ENCODE measurements at regions not wholly inside any gene's neighbourhood (a gene's known extent, or its start where the extent isn't known, plus 50 kb on each side); places are given as distances from the start of the nearest gene placed in this dataset.

- H3K9ac ChIP-seq (ENCODE audit: insufficient read depth in 1 of 2, low read depth in 2 of 2, low read length in 2 of 2) = no peak overlapping the region
- H3K9me3 ChIP-seq (replicated peaks; ENCODE audit: control insufficient read depth, insufficient read depth, low read depth, low read length) = no peaks in the 10 kb centered on the region
- ATAC-seq (no peak), DNase-seq (ENCODE audit: extremely low read depth in 1 of 4, low spot score in 3 of 4) (no peak), FAIRE-seq (no peak)
- no peaks in the 10 kb centered on the region for H3K36me3 ChIP-seq (ENCODE audit: control insufficient read depth, insufficient read depth, low read length)
- no peak overlapping the region for H3K27ac ChIP-seq (ENCODE audit: extremely low read depth, low read depth, low read length)
- no peak overlapping the region for H3K4me2 ChIP-seq (ENCODE audit: insufficient read depth, low read length)
- intact Hi-C loops (cut with micrococcal nuclease) = no loop called here
- H3K79me2 ChIP-seq (ENCODE audit: control insufficient read depth, insufficient read depth, low read length) = no peaks in the 10 kb centered on the region
- no peaks in the 10 kb centered on the region for H3K9me1 ChIP-seq (ENCODE audit: control insufficient read depth, insufficient read depth, low read length)
- POLR2A ChIA-PET = no interaction called here
- no peaks in the 10 kb centered on the region for H3K4me1 ChIP-seq (replicated peaks in 1 of 2; ENCODE audit: control insufficient read depth in 2 of 2, insufficient read depth in 2 of 2, low read length in 2 of 2)
- H3K27me3 ChIP-seq (ENCODE audit: control insufficient read depth in 2 of 2, insufficient read depth in 2 of 2, low read length in 2 of 2) = no peaks in the 10 kb centered on the region
- H4K20me1 ChIP-seq (replicated peaks; ENCODE audit: control insufficient read depth, insufficient read depth, low read length) = no peaks in the 10 kb centered on the region
- in situ Hi-C loops (cut with MboI) = no loop called here
- CTCF ChIA-PET (ENCODE audit: low intra/inter-chr PET ratio) = no interaction called here
- no peak overlapping the region for H2AFZ ChIP-seq (ENCODE audit: low read depth, low read length)
- WGBS (ENCODE audit: insufficient coverage, low coverage, missing lambda C conversion rate) = 0% methylated on average over 3 of the region's 3 CpGs
- H3K4me3 ChIP-seq = no peak overlapping the region
- no TSS peak for BruUV-seq (replicated peaks)
- TF ChIP-seq CLOCK (CRISPR knock-in tag; IDR thresholded peaks at IDR 0.05; ENCODE audit: borderline replicate concordance) (no peak), SMARCA4 (IDR thresholded peaks at IDR 0.05) (no peak), ZNF79 (CRISPR knock-in tag; IDR thresholded peaks at IDR 0.05; ENCODE audit: low read depth) (no peak), SMC3 (conservative IDR thresholded peaks at IDR 0.05; ENCODE audit: insufficient read depth, low read depth, low read length) (no peak), TAF15 (IDR thresholded peaks at IDR 0.05; ENCODE audit: low read depth, low read length) (no peak), CTCF (IDR thresholded peaks at IDR 0.05 in 2 of 3, conservative IDR thresholded peaks at IDR 0.05 in 1 of 3; ENCODE audit: insufficient read depth in 2 of 3, low read depth in 1 of 3, low read length in 3 of 3) (no peak)
These were observed 148.1 kb downstream of the SLC16A9 start for GRCh38 chr10:59561477-59562121.
